GM18498 (cell line): ENCODE measurements at regions not wholly inside any gene's neighbourhood (a gene's known extent, or its start where the extent isn't known, plus 50 kb on each side); places are given as distances from the start of the nearest gene placed in this dataset.
"Not testable (repeated sequence)": the region's sequence is repeated elsewhere in the genome, so short reads cannot be mapped to it uniquely, and the experiment has no call there.

Source experiments
- ATAC-seq: cut with Tn5 transposase; IDR thresholded peaks from one replicate; pipeline ENCODE4 v1.9.1; 2021; ENCODE audit warnings: mild to moderate bottlenecking, moderate library complexity; ENCODE audit not compliant: unreplicated experiment

DNA sequence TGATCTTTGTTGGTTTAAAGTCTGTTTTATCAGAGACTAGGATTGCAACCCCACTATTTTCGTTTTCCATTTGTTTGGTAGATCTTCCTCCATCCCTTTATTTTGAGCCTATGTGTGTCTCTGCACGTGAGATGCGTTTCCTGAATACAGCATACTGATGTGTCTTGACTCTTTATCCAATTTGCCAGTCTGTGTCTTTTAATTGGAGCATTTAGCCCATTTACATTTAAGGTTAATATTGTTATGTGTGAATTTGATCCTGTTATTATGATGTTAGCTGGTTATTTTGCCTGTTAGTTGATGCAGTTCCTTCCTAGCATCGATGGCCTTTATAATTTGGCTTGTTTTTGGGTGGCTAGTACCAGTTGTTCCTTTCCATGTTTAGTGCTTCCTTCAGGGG is 177.2 kb upstream of the RPS23 start:
- ATAC-seq = not testable (repeated sequence)

DNA sequence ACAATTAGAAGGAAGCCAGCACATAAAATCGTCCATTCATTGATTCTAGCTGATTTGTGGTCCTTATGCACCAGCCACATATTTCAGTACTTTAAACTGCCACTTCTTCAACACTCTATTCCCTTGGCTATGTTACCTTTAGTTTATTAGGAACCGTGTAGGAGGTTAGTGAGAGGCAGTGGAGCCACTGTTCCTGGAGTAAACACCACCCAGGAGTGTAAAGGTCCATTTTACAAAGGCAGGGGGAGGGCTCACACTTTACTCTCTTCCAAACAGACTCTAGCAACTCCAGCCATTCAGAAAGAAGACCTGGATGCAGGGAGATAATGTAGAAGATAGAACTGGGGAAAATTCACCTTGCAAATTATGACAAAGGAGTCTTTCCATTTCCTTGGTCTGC is 170.2 kb upstream of the RPS23 start:
- ATAC-seq = no peak

DNA sequence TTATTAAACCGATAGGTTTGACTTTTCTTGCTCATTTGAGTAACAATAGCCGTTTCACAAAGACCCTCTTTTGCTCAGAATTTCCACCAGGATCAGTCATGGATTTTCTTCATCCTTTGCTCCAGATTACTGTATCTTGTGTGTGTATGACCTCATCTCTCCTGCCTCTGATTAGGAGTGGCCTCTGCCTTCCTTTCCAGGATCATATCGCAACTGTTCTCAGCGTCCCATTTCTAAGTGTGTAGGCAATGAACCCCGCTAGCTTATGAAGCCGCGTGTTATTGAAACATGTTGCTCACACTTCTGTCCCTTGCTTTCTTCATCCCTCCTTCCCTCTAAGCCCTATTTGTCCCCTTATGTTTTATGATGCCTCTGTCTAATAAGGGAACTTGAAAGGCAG is 169.8 kb upstream of the RPS23 start:
- no peak for ATAC-seq

DNA sequence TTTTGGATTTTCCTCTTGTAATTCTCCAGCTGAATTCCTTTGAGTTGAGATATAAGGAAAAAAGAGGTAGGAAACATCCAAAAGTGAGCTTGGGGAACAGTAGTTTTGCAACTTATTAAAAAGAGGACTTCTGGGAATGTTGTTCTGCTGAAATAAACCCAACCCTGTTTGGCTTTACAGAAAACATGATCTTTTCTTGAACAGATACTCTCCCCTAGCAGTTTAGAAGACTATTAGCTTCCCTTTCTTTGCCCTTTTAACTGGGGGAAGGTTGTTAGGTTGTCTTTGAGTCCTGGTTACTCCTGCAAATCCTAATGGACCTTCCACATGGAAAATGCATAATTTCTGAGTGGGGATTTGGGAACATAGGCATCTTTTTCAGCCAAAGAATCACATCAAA is 168.7 kb upstream of the RPS23 start:
- no peak for ATAC-seq

DNA sequence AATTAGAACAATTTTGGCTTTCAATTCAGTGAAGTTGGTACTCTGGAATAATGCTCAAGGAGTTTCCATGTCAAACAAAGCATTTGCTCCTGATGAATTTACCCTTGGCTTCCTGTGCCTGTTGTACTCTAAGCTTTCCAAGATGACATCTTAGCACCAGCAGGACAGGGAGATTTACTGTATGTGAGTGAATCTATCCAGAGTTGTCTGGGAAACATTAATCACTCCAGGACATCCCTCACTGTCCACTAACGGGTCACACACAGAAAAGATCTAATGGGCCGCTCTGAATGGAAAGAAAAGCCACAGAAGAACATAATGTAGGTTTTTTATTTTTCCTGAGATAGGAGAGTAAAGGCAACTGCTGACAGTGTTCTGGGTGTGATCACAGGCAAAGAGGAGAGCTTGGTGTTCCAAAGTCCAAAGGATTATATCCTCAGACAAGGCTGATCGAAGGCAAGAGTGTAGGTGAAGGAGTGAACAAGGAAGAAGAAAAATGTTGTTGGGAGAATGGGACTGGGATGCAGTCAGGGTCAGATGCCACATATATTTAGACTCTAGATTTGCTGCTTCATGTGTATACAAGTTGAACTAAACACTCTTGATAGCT is 167.7 kb upstream of the RPS23 start:
- ATAC-seq = no peak

DNA sequence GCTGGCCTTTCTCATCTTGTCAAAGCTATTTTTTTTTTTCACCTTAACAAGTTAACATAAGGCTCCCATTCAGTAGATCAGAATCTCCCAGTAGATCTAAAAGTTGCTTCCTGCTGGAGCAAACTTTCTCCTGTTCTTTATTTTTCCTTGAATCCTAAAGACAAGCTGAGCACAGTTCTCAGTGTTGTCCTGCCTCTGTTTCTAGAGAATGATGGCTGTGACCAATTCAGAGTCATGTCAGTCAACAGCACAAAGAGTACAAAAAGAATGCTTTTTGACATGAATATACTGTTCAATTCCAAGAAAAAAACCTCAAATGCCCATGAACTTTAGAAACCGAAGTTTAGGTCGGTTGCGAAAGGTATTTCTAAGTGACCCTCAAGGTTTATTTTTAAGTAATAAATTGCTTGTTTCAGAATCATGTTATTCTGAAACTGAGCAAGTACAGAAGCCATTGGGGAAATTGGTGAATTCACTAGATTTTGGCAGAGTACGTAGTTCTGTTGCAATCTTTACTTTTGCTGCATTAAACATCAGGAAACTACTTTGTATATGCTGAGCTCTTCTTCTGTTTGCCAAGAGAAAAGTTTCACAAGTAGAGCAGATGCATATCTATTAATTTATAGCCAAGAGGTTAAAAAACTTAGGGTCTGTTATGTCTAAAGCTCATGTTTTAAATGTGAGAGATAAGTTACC is 161.7 kb upstream of the RPS23 start:
- ATAC-seq = no peak

DNA sequence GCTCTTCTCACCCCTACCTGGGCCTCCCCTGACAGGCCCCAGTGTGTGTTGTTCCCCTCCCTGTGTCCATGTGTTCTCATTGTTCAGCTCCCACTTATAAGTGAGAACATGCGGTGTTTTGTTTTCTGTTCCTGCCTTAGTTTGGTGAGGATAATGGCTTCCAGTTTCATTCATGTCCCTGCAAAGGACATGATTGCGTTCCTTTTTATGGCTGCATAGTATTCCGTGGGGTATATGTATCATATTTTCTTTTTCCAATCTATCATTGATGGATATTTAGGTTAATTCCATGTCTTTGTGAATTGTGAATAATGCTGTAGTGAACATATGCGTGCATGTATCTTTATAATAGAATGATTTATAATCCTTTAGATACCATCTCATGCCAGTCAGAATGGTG is 159.4 kb upstream of the RPS23 start:
- ATAC-seq = not testable (repeated sequence)

DNA sequence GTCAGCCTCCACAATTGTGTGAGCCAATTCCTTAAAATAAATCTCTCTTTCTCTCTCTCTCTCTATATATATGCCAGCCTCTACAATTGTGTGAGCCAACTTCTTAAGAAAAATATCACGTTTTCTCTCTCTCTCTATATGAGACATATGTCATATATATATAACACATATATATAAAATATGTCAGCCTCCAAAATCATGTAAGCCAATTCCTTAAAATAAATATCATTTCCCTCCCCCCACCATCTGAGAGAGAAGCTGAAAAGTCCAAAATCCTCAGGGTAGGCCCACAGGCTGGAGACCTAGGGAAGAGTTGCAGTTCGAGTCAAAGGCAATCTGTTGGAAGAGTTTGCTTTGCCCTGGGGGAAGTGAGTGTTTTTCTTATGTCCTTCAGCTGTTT is 158.1 kb upstream of the RPS23 start:
- ATAC-seq = no peak

DNA sequence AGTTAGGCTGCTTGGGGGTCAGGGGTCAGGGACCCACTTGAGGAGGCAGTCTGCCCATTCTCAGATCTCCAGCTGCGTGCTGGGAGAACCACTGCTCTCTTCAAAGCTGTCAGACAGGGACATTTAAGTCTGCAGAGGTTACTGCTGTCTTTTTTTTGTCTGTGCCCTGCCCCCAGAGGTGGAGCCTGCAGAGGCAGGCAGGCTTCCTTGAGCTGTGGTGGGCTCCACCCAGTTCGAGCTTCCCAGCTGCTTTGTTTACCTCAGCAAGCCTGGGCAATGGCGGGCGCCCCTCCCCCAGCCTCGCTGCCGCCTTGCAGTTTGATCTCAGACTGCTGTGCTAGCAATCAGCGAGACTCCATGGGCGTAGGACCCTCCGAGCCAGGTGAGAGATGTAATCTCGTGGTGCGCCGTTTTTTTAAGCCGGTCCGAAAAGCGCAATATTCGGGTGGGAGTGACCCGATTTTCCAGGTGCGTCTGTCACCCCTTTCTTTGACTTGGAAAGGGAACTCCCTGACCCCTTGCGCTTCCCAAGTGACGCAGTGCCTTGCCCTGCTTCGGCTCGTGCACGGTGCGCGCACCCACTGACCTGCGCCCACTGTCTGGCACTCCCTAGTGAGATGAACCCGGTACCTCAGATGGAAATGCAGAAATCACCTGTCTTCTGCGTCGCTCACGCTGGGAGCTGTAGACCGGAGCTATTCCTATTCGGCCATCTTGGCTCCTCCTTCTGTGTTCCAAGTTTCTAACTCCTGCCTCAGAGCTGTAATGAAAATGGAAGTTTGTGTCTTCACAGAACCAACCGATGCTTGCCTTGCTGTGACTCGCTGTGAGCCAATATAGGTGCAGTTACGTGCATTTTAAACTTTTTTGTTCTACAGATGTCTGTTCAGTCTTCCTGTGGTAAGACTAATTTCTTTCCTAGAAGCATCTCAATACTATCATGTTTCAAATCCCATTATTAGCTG is 156.8 kb upstream of the RPS23 start:
- ATAC-seq = not testable (repeated sequence)

DNA sequence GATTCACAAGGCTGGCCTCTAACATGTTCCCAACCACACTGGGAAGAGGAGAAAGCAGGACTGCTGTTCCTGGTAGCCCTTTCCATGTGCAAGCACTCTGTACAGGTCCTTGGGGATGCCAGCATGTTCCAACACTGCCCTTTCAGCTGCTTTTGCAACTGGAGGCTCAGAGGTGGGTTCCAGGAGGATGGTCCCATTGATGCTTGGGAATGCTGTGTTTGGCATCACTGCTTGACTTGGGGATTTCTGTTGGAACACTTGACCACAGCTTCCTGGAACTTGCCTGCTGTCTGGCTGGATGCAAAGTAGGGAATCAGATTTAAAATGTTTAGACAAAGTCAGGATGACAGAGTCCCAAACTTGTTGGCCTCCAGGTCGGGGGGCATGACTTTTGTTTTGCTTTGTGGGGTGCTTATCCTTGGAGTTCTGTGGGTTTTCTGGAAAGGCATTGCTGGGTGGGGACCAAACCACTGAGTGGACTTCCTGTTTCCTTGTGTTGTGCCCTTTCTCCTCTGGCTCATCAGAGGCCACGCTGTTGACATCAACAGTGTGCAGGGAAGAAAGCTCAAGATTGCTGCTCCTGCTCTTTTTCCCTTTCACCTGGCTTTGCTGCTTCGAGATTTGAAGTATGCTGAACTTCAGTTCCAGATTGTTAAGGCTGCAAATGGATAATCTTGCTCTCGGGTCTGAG is 148.5 kb upstream of the RPS23 start:
- ATAC-seq = no peak

DNA sequence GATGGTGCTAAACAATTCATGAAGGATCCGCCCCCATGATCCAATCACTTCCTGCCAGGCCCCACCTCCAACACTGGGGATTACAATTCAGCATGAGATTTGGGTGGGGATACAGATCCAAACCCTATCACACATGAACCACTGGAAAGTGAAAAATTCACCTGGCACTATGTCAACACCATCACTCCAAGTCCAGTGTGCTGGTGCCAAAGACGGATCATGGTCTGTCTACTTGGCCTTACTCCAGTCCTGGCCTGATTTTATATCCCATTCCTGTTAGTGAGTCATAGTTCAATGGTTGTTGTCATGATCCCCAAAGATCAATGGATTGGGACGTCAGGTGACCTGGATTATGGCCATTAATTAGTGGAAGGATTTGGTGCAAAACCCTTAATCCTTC is 147.4 kb upstream of the RPS23 start:
- no peak for ATAC-seq

DNA sequence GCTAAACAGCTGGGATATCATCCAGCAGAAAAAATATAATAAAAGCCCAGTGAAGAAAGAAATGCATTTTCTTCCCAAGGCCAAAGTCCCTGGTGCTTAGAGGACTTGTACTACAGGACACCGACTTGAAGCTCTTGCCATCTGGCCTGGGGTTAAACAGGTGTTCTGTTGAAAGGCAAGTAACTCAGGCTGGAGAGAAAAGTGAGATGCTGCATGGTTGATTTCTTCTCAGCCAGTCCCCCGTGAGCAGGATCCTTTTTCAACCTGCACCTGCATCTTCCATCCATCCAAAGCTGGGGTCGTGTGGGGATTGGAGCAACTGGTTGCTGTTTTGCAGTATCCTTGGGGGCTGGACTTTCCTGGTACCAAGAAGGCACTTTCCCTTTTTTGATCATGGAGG is 146.1 kb upstream of the RPS23 start:
- no peak for ATAC-seq

DNA sequence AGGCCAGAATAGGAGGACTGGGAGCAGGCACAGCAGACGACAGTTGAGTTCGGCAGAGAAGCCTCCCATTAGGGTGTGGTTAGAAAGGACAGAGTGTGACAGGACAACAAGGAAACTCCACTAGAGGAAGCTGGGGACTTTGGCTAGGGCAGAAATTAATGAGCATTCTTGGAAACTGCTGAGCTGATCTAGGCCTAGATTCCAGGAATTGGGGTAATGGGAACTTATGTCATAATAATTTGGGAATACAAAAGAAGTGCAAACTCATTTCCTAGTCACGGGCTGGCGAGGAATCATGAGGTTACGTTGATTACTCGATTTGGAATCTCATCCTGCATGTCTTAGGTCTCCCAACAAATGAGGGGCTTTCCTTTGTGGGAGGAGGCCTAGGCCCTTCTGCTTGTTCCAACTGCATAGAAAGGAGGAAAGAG is 144.6 kb upstream of the RPS23 start:
- ATAC-seq = no peak

DNA sequence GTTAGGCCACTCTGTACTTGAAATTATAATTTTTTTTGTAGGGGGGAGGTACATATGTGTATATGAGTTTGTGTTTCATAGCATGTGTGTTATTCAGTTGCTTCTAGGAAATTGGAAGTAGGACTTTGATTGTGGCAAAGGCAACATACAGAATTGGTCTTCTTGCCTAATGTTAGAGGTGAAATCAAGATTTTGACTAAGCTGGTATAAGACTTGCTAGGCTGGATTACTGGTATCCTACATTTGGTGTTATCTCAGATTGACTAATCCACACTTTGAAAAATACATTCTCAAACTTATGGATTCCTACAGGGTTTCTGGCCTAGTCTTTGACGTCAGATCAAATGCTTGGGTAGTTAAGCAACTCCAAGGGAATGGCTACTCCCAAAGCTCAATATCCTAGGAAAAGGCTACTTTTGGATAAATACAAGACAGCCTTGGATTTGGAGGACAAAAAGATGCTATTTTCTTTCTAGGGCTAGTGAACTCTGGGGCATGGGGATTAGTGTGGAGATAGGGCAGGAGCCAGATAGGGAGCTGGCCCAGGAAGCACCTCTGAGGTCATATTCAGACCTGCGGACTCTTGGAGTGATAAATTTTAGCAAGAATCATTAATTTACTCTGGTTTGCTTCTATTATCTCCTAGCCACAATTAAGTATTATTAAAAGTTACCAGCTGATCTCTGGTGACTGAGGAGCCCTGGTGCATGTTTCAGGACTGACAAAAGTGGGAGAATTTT is 144.0 kb upstream of the RPS23 start:
- ATAC-seq = no peak

DNA sequence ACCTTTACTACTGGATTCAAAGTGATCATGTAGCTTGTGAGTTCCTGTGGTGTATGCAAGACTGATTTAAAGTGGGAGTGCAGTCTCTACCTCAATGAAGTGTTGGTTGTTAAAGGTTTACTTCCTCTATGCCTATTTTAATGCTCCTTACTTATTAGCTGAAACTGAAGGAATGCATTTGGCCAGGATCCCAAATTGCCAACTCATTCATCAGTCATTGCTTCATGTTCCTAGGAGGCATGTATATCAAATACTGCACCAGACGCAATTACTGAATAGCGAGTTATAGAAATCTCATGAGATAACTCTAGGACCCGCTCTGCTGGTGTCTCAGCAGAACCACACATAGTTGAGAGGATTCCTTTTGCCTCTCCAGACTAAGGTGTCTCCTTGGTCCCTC is 143.0 kb upstream of the RPS23 start:
- ATAC-seq = no peak

DNA sequence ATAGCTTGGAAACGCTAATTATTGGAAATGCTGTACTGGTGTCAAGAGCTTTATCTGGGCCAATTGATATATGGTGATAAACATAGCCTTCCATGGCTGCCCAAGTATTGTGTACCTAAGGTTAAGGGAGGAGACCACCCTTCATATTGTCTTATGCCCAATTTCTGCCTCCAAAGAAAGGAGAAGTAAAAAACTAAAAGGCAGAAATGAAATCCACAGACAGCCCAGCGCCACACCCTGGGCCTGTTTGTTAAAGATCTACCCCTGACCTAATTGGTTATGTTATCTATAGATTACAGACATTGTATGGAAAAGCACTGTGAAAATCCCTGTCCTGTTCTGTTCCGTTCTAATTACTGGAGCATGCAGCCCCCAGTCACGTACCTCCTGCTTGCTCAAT is 142.4 kb upstream of the RPS23 start:
- ATAC-seq = not testable (repeated sequence)

DNA sequence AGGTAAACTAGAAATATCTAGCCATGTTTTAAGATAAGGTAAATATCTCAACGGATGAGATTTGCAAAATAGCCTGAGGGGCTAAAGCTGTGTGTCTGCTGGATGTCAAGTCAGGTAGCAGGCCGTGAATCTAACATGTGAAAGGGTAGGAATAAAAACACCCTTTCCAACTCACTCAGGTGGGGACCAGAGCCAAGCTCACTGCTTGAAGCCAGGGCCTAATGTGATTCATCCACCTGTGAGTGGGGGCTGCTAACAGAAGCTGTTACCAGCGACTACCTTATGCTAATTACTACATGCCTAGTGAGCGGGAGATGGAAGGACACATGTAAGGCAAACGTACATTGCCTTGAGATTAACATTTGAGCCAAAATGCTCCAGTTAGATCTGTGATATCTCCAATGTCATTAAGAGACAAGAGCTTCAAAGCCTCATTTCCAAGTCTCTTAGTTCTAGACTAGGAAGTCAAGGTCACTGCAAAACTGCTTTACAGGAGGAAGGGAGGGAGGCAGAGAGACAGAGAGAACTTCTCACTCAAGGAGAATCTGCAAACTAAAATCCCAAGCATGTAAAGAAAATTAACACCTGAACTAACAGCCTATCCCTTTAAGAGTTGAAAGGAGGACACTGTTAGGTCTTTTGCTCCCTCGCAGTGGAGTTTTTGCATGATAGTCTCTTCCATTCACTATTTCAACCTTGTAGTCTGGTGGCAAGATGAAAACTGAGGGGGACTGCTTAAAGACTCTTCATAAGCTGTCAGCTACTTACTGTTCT is 141.6 kb upstream of the RPS23 start:
- ATAC-seq = no peak

DNA sequence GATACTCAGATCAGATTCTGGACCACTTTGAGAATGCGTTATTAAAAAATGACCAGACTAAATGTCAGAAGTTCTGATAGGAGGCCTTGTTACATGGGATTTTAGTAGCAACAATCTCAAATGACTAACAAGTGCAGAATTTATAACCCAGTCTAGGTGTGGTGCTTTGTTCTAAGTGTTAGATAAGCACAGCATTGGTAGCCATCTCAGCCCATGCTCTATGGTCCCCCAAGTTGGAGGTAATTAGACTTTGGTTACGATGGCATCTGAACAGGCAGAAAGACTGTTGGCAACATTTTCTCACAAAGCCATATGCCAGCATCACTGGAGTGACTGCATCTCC is 140.4 kb upstream of the RPS23 start:
- ATAC-seq = no peak

DNA sequence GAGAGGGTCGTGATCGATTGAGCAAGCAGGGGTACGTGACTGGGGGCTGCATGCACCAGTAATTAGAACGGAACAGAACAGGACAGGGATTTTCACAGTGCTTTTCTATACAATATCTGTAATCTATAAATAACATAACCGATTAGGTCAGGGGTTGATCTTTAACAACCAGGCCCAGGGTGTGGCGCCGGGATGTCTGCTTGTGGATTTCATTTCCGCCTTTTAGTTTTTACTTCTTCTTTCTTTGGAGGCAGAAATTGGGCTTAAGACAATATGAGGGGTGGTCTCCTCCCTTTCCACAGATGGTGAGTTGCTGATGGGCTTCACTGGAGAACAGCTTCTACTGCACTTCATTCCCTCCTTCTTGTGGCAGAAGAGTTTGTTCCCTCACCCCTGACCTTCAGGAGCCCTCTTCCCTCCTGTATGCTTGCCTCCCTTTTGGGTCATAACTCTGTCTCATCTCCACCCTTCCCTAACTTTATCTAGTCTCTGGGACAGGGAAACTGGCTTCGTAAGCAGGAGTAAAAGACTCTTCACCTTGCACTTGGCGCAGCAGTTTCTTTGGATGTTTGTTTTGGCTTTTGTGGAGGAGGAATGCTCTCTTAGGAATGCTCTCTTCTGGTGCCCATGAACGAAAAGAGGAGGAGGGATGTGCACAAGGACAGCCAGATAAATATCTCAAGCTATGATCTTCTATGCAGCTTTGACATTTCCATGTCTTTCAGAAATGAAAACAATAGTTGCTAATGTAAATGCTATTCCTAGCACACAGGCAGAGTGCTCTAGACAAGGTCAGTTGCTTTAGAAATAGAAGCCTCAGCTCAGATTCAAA is 139.8 kb upstream of the RPS23 start:
- ATAC-seq = no peak
